Nephron (organoid): ENCODE measurements at regions not wholly inside any gene's neighbourhood (a gene's known extent, or its start where the extent isn't known, plus 50 kb on each side); places are given as distances from the start of the nearest gene placed in this dataset.

ENCODE experiments used
- H3K27ac Mint-ChIP-seq, 3 experiments: 2 replicates each; pipeline ENCODE4 v1.8.0; 2020; ENCODE audit warnings: mixed read lengths in 3 of 3, mild to moderate bottlenecking in 2 of 3, moderate library complexity in 1 of 3
- H3K27me3 Mint-ChIP-seq: 2 replicates; pipeline ENCODE4 v1.8.0; 2021; ENCODE audit warnings: low read depth, mild to moderate bottlenecking, moderate library complexity, mixed read lengths
- H3K36me3 Mint-ChIP-seq: 2 replicates; pipeline ENCODE4 v1.8.0; 2020; ENCODE audit warnings: low read depth, mixed read lengths
- H3K4me1 Mint-ChIP-seq: 2 replicates; pipeline ENCODE4 v1.8.0; 2020; ENCODE audit warnings: mixed read lengths
- H3K4me3 Mint-ChIP-seq, 3 experiments: 2 replicates each; pipeline ENCODE4 v1.8.0; 2020; ENCODE audit warnings: mild to moderate bottlenecking in 3 of 3, mixed read lengths in 3 of 3, moderate library complexity in 2 of 3
- H3K9me3 Mint-ChIP-seq: 2 replicates; pipeline ENCODE4 v1.8.0; 2020; ENCODE audit warnings: mixed read lengths
- CTCF ChIP-seq, 3 experiments: fragments of 200-600 bp; sonication (generic); IDR thresholded peaks; one replicate each; pipeline ENCODE4 v1.5.0; 2021; ENCODE audit warnings: antibody characterized with exemption in 3 of 3; ENCODE audit not compliant: unreplicated experiment in 3 of 3

GRCh38 chr5:88394536-88395175 is 126.0 kb upstream of the TMEM161B start:
- TF ChIP-seq CTCF (IDR thresholded peaks at IDR 0.05; ENCODE audit: unreplicated experiment in 3 of 3): no peak
- H3K27me3 Mint-ChIP-seq: peaks cover 9% of the 10 kb centered on the region
- no peaks in the 10 kb centered on the region for H3K9me3 Mint-ChIP-seq
- H3K27ac Mint-ChIP-seq: peak overlapping the region; percentile 12 to 50 (median 13)
- peak overlapping the region in 1 of 3 experiments; percentile 64 for H3K4me3 Mint-ChIP-seq
- peaks cover 16% of the 10 kb centered on the region for H3K4me1 Mint-ChIP-seq
- no peaks in the 10 kb centered on the region for H3K36me3 Mint-ChIP-seq

DNA sequence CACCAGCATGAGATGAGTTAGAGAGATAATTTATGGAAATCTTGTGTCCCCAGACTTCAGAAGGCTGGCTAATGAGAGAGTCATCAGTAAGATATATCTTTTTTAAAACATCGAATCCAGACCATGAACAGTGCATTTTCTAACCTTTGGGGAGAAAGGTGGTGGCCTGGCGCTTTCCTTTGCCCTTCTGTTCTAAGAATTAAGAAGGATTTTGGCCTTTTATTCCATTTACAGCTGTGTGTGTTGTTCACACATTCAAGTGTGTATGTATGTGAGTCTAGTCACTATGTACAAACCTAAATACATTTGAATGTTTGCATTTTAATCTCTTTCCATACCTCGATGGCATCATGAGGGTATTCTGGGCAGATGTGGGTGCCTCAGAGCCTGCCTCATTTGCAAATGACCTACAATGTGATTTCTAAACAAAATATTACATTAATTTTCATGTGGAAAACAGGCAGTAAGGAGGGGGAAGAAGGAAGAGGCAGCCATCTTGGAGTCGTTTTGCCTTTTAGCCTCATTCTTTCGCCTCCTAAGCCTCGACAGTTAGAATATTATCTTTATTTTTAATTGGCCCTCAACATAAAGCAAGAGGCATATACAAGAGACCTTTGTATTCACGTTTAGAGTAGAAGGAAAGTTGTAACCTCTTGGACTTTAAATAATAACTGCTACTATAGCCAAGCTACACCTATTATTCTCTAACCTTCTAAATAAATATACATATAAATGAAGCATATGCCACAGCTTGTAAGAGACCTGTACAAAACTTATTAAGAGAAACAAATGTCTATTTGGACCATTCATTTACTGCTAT is 125.3 kb upstream of the TMEM161B start:
- no peak for TF ChIP-seq CTCF (IDR thresholded peaks at IDR 0.05; ENCODE audit: unreplicated experiment in 3 of 3)
- Mint-ChIP-seq H3K27ac (peak overlapping the region; percentile 13 to 65 (median 61)), H3K9me3 (no peaks in the 10 kb centered on the region), H3K27me3 (peaks cover 9% of the 10 kb centered on the region), H3K4me1 (peaks cover 16% of the 10 kb centered on the region), H3K4me3 (peak overlapping the region in 1 of 3 experiments; percentile 41), H3K36me3 (no peaks in the 10 kb centered on the region)

GRCh38 chr5:88393042-88393441 is 124.4 kb upstream of the TMEM161B start:
- Mint-ChIP-seq H3K9me3 (no peaks in the 10 kb centered on the region), H3K27ac (peak overlapping the region in 2 of 3 experiments; percentile 25 to 38), H3K27me3 (peaks cover 9% of the 10 kb centered on the region), H3K4me3 (peak overlapping the region in 2 of 3 experiments; percentile 39 to 65), H3K36me3 (no peaks in the 10 kb centered on the region), H3K4me1 (peaks cover 15% of the 10 kb centered on the region)
- TF ChIP-seq CTCF (IDR thresholded peaks at IDR 0.05; ENCODE audit: unreplicated experiment in 3 of 3): no peak

- peaks cover 3% of the 10 kb centered on the region for H3K27me3 Mint-ChIP-seq
- H3K36me3 Mint-ChIP-seq: no peaks in the 10 kb centered on the region
- peak overlapping the region; percentile 70 to 79 (median 76) for H3K4me3 Mint-ChIP-seq
- TF ChIP-seq CTCF (IDR thresholded peaks at IDR 0.05; ENCODE audit: unreplicated experiment in 3 of 3): no peak
- H3K9me3 Mint-ChIP-seq: no peaks in the 10 kb centered on the region
- peak overlapping the region; percentile 84 to 94 (median 93) for H3K27ac Mint-ChIP-seq
- H3K4me1 Mint-ChIP-seq: peaks cover 5% of the 10 kb centered on the region
Measured at GRCh38 chr5:88391991-88392390, 123.3 kb upstream of the TMEM161B start.

- Mint-ChIP-seq H3K27ac (peak overlapping the region in 2 of 3 experiments; percentile 31 to 52), H3K4me1 (peaks cover 5% of the 10 kb centered on the region), H3K4me3 (no peak overlapping the region), H3K9me3 (no peaks in the 10 kb centered on the region), H3K27me3 (peaks cover 1% of the 10 kb centered on the region), H3K36me3 (no peaks in the 10 kb centered on the region)
- no peak for TF ChIP-seq CTCF (IDR thresholded peaks at IDR 0.05; ENCODE audit: unreplicated experiment in 3 of 3)
Measured at GRCh38 chr5:88391116-88391515, 122.5 kb upstream of the TMEM161B start.
